ENCODE measurements at regions not wholly inside any gene's neighbourhood (a gene's known extent, or its start where the extent isn't known, plus 50 kb on each side); places are given as distances from the start of the nearest gene placed in this dataset.

DNA sequence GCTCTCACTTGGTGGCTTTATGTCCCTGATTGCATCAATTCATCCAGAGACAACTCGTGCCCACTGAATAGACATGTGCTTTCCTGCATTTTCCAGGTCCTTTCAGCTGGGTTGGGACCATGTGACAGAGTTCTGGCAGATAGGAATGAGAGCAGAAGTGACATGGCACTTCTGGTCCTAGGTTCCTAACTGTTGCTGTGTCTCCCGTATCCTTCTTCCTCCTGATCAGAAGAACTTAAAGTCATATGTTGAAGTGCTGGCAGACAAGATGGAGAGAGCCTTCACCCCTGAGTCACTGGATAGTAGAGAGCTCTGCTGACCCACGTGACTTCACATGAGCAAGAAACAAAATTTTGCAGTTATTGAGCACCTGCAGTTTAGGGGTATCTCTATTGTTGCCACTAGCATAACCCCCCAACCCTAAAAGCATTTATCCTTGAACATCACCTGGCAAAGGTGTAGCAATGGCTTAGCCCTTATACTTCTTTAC is 80.0 kb downstream of the NREP start:
- H3K9me3 ChIP-seq (ENCODE audit: control insufficient read depth, low read length) = no peaks in the 10 kb centered on the region
- DNase-seq (no peak), ATAC-seq (no peak)
- H3K4me3 ChIP-seq (ENCODE audit: low read length) = no peak overlapping the region
- intact Hi-C loops (cut with DNase I) = no loop called here
- H3K27me3 ChIP-seq (ENCODE audit: control insufficient read depth, insufficient read depth) = no peaks in the 10 kb centered on the region
- H3K4me1 ChIP-seq (ENCODE audit: control insufficient read depth, insufficient read depth, low read length) = peaks cover 2% of the 10 kb centered on the region
- WGBS = 66% methylated on average over 3 of the region's 3 CpGs
- H3K27ac ChIP-seq (ENCODE audit: low read length) = no peak overlapping the region

DNA sequence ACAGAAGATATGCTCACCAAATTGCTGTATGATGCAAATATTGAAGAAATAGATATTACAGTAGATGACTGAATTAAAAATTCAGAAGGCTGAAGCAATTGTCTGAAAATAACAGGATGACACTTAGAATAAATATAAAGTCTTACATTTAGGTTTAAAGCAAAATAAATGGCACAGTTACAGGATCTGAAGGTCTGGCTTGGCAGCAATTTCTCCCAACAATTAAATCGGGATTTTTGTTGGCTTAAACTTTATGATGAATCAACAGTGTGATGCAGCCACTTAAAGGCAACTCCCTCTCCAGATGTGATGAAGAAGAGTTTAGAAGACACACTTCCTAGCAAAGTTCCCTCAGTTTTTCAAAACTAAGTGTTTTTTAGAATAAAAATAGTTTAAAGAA is 80.5 kb downstream of the NREP start:
- 31% methylated on average over 1 of the region's 1 CpG for WGBS
- Histone ChIP-seq H3K27ac (ENCODE audit: low read length) (no peak overlapping the region), H3K9me3 (ENCODE audit: control insufficient read depth, low read length) (no peaks in the 10 kb centered on the region), H3K4me3 (ENCODE audit: low read length) (no peak overlapping the region), H3K4me1 (ENCODE audit: control insufficient read depth, insufficient read depth, low read length) (no peaks in the 10 kb centered on the region), H3K27me3 (ENCODE audit: control insufficient read depth, insufficient read depth) (no peaks in the 10 kb centered on the region)
- no peak for ATAC-seq
- DNase-seq = no peak
- intact Hi-C loops (cut with DNase I) = no loop called here

DNA sequence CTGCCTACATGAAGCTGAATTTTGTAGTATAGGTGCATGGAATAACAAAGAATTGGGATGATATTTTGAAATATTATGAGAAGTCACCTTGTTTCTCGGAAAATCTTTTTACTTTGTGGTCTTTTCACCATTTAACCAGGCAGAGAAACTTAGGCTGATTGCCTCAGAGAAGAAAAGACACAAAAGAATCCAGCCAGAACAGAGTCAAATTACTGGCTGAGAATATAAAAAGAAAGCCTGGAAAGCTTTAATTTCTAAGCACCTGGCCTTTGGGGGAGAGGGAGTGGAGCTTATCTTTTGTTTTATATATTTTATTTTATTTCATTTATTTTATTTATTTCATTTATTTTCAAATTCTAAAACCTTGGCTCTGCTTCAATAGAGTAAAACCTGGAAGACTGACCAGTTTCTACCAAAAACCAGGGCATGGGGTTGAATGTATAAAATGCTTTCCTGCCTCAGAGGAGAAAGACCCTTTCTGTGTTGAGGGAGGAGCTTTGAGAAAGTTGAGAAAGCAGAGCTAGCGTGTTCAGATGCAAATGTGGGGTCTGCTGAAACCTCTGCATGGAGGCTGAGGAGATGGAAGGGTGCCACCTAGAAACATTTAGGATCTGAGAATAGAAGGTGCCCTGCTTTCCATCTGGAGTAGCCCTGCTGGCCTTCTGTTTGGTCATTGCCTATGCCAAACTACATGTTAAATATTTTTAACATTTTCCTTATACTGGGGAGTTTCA is 81.6 kb downstream of the NREP start:
- Histone ChIP-seq H3K27ac (ENCODE audit: low read length) (no peak overlapping the region), H3K4me3 (ENCODE audit: low read length) (no peak overlapping the region), H3K9me3 (ENCODE audit: control insufficient read depth, low read length) (no peaks in the 10 kb centered on the region), H3K4me1 (ENCODE audit: control insufficient read depth, insufficient read depth, low read length) (no peaks in the 10 kb centered on the region), H3K27me3 (ENCODE audit: control insufficient read depth, insufficient read depth) (no peaks in the 10 kb centered on the region)
- WGBS = 96% methylated on average over 2 of the region's 2 CpGs
- no peak for ATAC-seq
- intact Hi-C loops (cut with DNase I) = no loop called here
- DNase-seq = no peak

DNA sequence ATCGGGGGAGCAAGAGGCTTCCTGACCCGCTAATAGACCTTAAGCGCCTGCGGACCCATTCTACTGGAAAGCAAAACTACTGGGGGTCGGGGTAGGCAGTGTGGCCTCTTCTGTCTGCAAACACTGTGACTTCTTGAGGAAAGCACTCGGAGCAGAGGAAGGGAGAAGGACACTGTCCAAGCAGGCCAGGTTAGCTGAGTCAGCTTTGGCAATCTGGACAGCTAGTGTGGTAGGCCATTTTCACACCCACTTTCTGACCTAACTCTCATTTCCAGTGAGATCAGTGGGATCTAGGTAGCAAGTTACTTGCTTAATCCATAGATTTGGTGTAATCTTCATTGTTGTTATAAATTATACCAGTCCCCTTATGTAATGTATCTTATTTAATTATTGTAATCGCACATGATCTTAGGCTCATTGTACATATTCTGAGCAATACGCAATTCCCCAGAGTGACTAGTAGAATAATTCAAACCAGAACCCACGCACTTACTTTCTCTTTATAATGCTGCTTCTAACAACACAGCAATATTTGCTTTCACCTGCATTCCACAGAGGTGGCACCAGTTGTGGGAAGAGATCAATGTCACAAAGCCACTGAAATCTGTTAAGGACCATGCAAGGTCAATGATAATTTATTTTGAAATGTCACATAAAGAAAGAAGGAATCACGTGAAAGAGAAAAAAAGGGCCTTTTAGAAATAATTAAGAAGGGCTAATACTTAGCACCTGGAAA is 82.9 kb downstream of the NREP start:
- H3K27me3 ChIP-seq (ENCODE audit: control insufficient read depth, insufficient read depth) = no peaks in the 10 kb centered on the region
- ATAC-seq (no peak), DNase-seq (no peak)
- intact Hi-C loops (cut with DNase I) = no loop called here
- H3K27ac ChIP-seq (ENCODE audit: low read length) = no peak overlapping the region
- 89% methylated on average over 10 of the region's 10 CpGs for WGBS
- no peak overlapping the region for H3K4me3 ChIP-seq (ENCODE audit: low read length)
- H3K9me3 ChIP-seq (ENCODE audit: control insufficient read depth, low read length) = no peaks in the 10 kb centered on the region
- H3K4me1 ChIP-seq (ENCODE audit: control insufficient read depth, insufficient read depth, low read length) = no peaks in the 10 kb centered on the region

DNA sequence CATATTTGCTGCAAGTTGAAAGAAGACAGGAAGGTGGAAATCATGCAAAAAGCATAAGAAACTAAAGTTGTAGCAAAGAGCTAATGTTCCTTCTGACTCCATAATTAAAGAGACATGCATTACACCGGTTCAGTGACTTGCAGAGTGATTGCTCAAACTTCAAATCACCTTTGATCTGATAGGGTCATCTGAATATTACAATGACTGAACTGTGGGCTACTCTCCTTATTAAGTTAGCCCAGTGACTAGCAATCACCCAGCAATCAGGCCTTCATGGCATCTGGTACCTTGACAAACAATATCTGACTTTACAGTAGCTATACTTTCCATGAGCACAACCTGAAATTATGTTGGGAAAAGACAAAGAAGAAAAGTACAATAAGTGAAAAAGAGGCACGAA is 84.9 kb downstream of the NREP start:
- no peak for ATAC-seq
- 94% methylated on average over 2 of the region's 2 CpGs for WGBS

DNA sequence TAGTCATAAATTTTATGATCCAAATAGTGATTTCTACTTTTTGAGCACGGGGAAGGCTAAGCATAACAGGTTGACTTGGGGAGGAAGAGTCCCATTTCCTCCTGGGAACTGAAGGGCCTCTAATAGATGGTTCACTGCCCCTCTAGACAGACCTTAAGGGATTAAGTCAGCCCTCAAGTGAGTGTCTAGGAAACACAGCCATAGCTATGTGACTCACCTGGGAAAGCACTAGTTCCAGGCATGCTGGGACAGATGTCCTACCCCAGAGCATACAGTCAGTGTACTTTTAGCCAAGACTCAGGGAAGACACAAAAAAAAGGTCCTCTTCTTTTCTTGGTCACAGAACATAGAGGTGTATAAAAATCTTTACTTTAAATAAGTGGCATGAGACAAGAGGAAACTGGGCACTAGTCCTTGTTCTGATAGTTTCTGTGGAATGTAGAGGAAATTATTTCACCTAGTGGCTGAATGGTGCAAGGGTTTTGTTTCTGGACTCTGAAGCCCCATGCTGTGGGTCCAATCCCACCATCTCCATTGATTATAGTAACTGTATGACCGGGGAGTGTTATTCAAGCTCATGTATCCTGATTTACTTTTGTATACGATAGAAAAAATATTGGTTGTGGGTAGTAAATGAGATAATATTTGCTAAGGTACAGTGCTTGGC is 86.0 kb downstream of the NREP start:
- DNase-seq = no peak

More for the DNA sequence above, 84.9 kb downstream of the NREP start:
- Histone ChIP-seq H3K27ac (ENCODE audit: low read length) (no peak overlapping the region), H3K4me1 (ENCODE audit: control insufficient read depth, insufficient read depth, low read length) (no peaks in the 10 kb centered on the region), H3K27me3 (ENCODE audit: control insufficient read depth, insufficient read depth) (no peaks in the 10 kb centered on the region), H3K9me3 (ENCODE audit: control insufficient read depth, low read length) (no peaks in the 10 kb centered on the region), H3K4me3 (ENCODE audit: low read length) (no peak overlapping the region)
- intact Hi-C loops (cut with DNase I) = no loop called here
- no peak for DNase-seq

DNA sequence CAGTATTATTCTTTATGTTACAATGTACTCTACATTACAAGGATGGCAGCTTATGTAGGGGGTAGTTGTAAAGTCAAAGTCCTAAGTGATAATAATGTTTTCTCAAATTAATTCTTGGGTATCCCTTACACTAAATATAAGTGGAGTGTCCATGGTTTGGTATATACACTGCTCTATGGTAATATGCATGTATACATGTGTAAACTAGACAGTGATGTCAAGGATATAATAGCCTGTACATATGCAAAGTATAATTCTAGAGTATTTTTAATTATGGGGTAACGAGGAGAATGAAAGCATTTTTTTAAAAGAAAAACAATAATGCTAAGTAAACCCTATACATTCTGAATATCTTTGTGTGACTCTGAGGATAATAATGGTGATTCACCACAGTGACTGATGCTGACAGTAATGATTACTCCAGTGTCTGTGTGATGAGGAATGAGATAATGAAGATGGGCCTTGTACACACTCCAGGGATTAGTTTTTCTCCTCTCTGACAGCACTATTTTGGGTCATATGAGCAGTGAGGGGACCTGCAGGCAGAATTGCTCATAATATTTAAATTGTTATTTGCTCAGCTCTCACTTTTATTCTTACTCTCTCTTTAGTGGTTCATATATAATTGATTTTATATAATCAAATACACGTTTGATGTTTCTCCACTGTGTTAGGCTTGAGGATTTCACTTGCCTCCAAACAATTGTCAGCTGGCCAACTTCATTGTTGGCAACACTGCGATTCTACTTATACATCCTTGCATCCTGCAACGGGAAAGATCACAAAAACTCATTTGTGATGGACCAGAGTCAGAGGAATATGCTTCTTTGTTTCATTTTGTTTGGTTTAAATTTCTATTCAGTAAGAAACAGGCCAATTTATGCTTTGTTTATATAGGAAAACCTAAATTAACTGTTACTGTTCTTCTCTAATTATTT is 88.2 kb downstream of the NREP start:
- intact Hi-C loops (cut with DNase I) = no loop called here
- no peak overlapping the region for H3K27ac ChIP-seq (ENCODE audit: low read length)
- no peak for ATAC-seq
- H3K4me3 ChIP-seq (ENCODE audit: low read length) = no peak overlapping the region
- no peaks in the 10 kb centered on the region for H3K27me3 ChIP-seq (ENCODE audit: control insufficient read depth, insufficient read depth)
- H3K4me1 ChIP-seq (ENCODE audit: control insufficient read depth, insufficient read depth, low read length) = no peaks in the 10 kb centered on the region
- 67% methylated on average over 4 of the region's 4 CpGs for WGBS
- no peak for DNase-seq
- no peaks in the 10 kb centered on the region for H3K9me3 ChIP-seq (ENCODE audit: control insufficient read depth, low read length)

More for the DNA sequence above, 86.0 kb downstream of the NREP start:
- H3K27ac ChIP-seq (ENCODE audit: low read length) = no peak overlapping the region
- no peaks in the 10 kb centered on the region for H3K9me3 ChIP-seq (ENCODE audit: control insufficient read depth, low read length)
- no peak for ATAC-seq
- no peaks in the 10 kb centered on the region for H3K27me3 ChIP-seq (ENCODE audit: control insufficient read depth, insufficient read depth)
- WGBS = 65% methylated on average over 3 of the region's 3 CpGs
- intact Hi-C loops (cut with DNase I) = no loop called here
- no peaks in the 10 kb centered on the region for H3K4me1 ChIP-seq (ENCODE audit: control insufficient read depth, insufficient read depth, low read length)
- H3K4me3 ChIP-seq (ENCODE audit: low read length) = no peak overlapping the region

DNA sequence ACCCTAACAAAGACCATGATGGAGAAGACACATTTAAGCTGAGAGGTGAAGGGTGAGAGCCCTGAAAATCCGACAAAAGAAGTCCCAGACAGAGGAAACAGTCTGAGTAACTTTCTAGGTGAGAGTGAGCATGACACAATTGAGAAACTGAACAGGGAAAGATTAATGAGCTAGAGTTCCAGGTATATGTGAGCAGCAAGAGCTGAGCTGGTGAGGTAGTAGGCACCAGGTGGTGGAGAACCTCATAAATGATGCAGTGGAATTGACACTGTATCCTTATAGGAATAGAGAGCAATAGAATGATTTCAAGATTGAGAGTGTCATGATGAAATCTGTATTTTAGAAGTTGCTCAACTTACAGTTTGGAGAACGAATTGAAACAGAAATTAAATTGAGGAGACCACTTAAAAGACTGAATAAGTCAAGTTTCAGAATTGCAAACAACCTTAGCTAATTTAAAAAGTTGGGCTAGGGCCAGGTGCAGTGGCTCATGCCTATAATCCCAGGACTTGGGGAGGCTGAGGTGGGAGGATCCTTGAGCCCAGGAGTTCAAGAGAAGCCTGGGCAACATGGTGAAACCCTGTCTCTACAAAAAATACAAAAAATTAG is 89.8 kb downstream of the NREP start:
- intact Hi-C loops (cut with DNase I) = no loop called here
- Histone ChIP-seq H3K4me3 (ENCODE audit: low read length) (no peak overlapping the region), H3K9me3 (ENCODE audit: control insufficient read depth, low read length) (no peaks in the 10 kb centered on the region), H3K27me3 (ENCODE audit: control insufficient read depth, insufficient read depth) (no peaks in the 10 kb centered on the region), H3K4me1 (ENCODE audit: control insufficient read depth, insufficient read depth, low read length) (no peaks in the 10 kb centered on the region), H3K27ac (ENCODE audit: low read length) (no peak overlapping the region)
- WGBS = 84% methylated on average over 2 of the region's 2 CpGs
- no peak for ATAC-seq
- DNase-seq = no peak

DNA sequence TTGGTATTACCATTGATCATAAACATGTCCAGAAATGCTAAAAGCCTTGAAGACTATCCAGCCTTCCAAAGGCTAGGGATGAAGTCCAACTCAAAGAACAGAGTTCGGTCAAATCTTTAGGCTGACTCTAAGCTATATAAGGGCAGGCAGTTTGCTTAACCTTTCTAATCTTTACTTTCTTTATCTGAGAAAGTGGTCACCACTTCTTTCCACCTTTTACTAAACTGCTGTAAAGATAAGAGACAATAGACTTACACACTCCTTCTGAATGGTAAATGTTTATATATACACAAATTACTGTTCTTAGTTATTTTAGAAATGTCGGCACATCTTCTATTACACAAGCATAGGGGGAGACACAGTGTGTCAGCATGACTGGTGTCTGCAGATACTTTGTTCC is 100.4 kb downstream of the NREP start:
- Histone ChIP-seq H3K4me1 (ENCODE audit: control insufficient read depth, insufficient read depth, low read length) (no peaks in the 10 kb centered on the region), H3K9me3 (ENCODE audit: control insufficient read depth, low read length) (no peaks in the 10 kb centered on the region), H3K27ac (ENCODE audit: low read length) (no peak overlapping the region), H3K27me3 (ENCODE audit: control insufficient read depth, insufficient read depth) (no peaks in the 10 kb centered on the region), H3K4me3 (ENCODE audit: low read length) (no peak overlapping the region)
- ATAC-seq (no peak), DNase-seq (no peak)
- WGBS = 90% methylated on average over 2 of the region's 2 CpGs
- intact Hi-C loops (cut with DNase I) = no loop called here

DNA sequence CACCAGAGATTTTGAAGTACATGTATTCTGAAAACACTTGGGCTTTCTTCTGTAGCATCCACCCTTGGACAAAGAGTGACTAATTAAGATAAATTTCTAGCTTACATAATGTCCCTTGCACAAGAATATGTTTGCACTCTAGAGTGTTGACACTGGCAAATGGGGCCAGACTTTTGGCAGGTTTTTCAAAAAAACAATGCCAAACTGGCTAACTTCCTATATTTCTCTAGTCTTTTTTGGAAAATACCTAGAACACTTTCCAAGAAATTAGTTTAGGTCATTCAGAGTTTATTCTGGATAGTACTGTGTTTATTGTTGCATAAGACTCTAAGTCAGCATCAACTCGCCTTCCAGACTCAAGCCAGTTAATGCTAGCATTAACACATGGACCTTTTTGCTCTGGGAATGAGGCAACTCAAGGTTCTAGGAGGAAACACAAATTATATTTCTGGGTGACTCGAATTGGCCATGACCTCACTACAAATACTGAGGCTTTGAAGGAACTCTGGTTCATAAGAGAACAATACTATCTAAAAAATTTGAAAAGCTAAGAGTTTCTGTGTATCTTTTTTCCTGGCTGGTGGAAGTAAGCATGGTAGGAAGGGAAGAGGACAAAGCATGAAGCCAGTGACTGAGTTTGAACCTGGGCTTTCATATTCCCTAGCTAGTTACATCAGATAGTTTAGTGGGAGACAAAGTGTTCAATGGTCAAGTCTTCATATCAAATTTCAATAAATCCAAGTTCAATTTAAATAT is 101.6 kb downstream of the NREP start:
- Histone ChIP-seq H3K4me3 (ENCODE audit: low read length) (no peak overlapping the region), H3K27ac (ENCODE audit: low read length) (no peak overlapping the region), H3K27me3 (ENCODE audit: control insufficient read depth, insufficient read depth) (no peaks in the 10 kb centered on the region), H3K4me1 (ENCODE audit: control insufficient read depth, insufficient read depth, low read length) (no peaks in the 10 kb centered on the region), H3K9me3 (ENCODE audit: control insufficient read depth, low read length) (no peaks in the 10 kb centered on the region)
- intact Hi-C loops (cut with DNase I) = no loop called here
- DNase-seq (no peak), ATAC-seq (peak; percentile 97 to 98)
- WGBS = 51% methylated on average over 2 of the region's 2 CpGs
